Stimulated activated CD4-positive, alpha-beta T cell treated with anti-CD3 and anti-CD28 coated beads, Interleukin-4, amount 100 ng/mL, for 4 hours (primary cell): ENCODE measurements at regions not wholly inside any gene's neighbourhood (a gene's known extent, or its start where the extent isn't known, plus 50 kb on each side); places are given as distances from the start of the nearest gene placed in this dataset.

Experiments
- DNase-seq, 2 experiments: peaks; one replicate each; pipeline ENCODE4 v3.0.0-alpha.2; 2020

DNA sequence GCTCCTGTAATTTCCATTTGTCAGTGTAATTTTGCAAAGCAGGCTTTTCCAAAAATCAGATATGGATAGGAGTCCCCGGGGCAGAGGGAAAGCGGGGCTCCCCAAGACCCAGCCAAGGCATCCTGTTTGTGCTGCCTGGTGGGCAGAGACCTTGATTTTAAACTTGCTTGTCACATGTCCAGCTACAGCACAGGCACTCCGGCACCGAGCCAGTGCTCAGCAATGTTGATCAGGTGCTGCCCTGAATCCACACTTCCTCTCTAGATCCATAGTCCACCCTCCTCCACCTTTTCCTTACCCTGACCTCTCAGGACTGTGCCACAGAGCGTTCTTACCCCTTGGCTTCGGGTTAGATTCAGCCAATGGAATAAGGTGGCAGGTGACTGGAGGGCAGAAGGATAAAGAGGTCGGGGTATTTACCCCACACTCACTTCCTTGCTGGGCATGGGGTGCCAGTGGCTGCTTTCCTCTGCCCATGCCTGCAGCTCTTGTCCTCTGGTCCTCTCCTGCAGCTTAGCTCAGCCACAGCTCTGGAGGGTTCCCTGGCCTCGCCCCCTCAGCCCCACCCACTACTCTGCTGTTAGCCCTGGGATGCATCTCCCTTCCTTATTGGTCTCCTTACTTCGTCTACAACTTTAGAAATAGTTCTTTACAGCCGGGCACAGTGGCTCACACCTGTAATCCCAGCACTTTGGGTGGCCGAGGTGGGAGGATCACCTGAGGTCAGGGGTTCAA is 80.1 kb downstream of the IRF2BPL start:
- no peak for DNase-seq

DNA sequence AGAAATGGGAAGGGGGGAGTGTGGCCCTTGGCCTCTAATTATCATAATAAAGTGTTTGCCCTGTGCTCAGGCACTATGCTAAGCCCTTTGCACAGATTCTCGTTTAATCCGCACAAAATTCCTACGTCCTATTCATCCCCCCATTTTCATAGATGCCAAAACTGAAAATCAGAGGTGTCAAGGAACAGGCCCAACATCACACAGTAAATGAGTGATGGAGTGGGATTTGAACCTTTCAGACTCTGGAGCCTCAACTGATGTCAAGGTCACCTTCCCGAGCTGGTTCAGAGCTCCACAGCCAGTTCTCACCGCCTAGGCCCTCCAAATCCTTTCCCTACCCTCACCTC is 80.7 kb downstream of the IRF2BPL start:
- no peak for DNase-seq

DNA sequence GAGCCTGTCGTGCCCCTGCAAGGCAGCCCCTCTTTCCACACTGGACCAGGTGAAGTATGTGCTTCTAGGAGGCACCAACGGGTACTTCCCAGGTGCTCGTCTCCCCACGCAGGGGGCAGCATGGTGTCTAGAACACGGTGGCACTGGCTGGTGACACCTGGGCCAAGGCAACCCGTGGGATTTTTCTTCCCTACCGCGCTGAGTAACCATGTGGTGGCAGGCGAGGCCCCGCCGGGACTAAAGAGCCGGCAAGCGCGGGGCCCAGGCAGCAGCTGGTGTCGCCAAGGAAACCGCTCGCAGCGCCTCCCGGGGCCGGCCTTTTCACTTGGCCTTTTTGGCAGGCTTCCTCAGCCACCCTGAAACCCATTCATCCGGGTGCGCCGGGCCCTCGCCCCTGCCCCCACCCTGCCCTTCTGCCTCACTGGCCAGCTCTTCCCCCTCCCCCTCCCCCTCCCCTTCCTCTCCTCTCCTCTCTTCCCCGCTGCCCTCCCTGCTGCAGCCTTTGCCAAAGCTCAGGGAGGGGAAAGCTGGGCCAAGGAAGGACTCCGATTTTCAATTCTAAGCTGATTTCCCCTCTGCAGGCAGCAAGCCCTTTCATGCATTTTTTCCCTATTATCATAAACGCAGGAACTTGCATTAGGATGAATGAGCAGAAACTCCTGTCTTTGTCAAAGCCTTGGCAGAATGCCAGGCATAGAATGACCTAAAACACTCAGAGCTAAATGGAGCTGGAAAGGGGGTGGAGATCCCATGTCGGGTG is 81.2 kb downstream of the IRF2BPL start:
- peak; percentile 72 to 83 for DNase-seq

DNA sequence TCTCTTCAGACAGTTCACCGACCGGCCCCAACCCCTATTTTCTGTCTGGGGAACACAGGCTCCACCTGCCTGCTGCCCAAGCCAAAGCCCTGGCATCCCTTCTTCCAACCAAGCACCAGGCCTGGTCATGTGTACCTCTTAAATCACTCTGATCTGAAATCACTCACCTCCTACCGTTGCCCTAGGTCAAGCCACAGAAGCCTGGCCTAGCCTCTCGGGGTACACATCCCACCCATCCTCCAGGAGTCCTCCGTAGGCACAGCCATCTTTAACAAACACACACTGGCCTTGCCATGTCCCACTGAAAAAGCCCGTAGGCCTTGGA is 81.8 kb downstream of the IRF2BPL start:
- no peak for DNase-seq

DNA sequence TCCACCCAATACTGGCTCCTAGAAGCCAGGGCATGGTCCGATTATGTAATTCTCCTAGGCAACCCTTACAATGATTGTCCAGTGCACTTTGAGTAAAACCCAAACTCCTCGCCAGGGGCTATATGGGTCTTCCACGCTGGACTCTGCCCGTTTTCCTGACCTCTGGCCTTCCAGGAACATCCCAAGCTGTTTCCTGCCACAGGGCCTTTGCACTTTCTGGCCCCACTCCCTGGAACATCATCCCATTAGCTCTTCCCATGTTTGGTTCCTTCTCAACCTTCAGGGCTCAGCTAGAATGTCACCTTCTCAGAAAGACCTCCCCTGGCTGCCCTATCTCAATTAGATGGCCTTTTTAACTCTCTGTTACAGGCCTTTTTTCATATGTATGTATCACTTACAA is 85.4 kb downstream of the IRF2BPL start:
- DNase-seq: no peak

DNA sequence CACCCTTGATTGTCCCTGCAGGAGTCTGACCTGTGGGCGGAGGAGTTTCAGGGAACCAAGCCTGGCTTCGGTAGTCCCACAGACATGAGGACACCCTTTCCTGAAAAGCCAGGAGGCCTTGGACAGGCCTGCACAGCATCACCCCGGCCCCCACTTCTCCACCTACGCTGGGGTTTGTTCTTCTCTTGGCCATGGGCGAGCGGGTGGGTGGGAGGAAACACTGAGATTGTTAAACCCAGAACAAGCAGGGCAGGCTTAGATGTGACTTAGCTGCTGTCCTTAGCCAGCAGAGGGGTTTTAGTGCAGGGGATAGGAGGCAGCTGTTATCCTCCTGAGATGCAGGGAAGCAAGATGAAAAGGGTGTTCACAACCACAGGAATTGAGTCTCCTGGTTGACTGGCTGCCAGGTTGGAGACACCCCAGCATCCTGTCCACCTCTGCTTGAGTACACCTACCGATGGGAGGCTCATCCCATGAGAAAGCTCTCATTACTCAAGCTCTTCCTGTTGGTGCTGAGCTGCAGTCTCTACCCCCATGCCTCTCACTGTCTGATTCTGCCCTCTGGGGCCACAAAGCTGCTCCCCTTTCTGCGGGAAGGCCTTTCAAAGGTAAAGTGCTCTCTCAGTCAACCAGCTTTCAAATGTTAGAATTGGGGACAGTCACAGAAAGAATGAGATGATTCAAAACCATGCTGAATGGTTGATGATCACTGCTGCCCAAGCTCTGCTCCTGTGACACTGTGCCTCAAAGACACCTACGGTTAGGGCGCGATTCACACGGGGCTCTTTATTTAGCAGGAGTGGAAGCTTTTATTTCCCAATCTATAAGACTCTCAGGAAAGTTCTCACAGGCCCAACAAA is 86.3 kb downstream of the IRF2BPL start:
- DNase-seq: no peak

DNA sequence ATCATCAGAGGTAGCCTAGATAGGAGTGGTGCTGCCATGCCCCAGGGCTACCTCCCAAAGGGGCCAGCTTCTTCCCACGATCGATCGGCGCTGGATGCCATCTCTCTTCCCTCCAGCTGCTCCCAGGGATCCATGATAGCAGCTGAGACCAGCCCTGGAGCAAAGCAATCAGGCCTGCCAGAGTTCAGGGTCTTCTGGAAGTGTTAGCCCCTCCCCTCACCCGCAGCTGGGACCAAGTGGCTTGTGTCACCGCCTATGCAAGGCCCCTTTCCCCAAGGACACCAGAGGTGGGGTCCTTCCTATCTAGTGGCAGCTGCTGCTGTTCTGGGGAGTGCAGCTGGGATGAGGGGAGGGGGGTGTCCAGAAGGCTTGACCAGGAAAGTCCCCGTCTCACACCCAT is 87.0 kb downstream of the IRF2BPL start:
- no peak for DNase-seq

DNA sequence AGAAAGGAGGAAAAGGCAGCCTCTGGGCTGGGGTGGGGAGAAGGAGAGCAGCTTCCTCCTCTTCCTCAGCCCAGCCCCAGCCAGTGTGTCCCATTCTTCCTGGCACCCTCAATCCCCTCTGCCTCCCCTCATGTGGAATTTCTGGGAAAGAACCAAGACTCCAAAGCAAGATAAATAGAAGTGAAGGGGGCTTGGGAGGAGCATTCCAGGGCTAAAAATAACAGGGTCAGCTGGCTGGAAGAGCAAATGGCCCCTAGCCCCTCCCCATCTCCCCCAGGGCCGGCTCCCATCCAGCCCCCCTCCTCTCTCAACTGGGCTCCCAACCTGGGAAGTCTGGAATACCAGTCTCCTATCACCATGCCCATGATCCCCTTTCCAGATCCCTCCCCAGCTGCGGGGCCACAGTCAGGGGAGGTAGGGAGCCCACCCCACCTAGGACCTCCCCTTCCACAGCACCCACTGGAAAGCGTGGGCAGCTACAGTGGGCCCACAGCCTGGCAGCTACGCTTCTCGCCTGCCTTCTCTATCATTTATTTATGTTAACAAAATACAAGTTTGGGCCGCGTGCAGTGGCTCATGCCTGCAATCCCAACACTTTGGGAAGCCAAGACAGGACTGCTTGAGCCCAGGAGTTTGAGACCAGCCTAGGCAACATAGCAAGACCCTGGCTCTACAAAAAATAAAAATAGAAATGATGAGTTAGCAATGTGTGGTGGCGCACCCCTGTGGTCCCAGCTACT is 88.3 kb downstream of the IRF2BPL start:
- no peak for DNase-seq

DNA sequence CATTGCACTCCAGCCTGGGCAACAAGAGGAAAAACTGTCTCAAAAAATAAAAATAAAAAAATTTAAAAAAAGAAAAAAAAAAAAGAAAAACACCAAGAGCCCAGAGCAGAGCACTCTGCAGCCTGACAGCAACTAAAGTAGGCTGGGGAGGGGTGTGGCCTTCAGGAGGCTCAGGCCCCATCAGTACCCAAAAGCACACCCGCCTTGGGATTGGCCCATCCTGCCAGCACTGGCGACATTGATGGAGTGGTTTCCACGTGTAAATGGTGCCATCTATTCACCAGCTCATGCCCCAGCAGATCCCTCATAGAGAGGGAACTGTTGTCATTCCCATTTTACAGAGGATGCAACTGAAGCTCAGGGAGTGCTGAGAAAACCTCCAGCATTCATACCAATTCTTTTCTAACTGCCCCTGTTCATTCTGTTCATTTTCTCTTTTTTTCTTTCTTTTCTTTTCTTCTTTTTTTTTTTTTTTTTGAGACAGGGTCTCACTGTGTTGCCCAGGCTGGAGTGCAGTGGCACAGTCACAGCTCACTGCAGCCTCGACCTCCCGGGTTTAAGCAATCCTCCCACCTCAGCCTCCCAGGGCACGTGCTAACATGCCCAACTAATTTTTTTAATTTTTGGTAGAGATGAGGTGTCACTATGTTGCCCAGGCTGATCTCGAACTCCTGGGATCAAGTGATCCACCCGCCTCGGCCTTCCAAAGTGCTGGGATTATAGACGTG is 89.3 kb downstream of the IRF2BPL start:
- DNase-seq: no peak

DNA sequence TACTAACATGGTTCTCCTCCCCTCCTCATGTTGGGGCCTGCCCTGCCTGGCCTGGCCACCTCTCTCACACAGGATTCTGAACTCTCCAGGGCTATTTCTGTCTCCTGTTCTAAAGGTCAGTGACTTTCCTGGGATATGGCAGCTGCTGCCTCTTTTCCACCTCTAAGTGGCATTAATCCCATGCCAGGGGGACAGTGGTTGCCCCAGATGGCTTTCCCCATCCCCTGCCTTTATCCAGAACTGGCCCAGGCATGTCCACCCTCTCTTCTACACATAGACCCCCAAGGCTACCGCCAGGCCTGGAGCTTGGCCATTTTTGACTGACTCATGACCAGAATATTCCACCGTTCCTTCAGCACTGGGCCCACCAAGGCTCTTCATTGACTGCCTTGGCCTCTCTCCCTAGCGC is 90.4 kb downstream of the IRF2BPL start:
- DNase-seq: no peak

DNA sequence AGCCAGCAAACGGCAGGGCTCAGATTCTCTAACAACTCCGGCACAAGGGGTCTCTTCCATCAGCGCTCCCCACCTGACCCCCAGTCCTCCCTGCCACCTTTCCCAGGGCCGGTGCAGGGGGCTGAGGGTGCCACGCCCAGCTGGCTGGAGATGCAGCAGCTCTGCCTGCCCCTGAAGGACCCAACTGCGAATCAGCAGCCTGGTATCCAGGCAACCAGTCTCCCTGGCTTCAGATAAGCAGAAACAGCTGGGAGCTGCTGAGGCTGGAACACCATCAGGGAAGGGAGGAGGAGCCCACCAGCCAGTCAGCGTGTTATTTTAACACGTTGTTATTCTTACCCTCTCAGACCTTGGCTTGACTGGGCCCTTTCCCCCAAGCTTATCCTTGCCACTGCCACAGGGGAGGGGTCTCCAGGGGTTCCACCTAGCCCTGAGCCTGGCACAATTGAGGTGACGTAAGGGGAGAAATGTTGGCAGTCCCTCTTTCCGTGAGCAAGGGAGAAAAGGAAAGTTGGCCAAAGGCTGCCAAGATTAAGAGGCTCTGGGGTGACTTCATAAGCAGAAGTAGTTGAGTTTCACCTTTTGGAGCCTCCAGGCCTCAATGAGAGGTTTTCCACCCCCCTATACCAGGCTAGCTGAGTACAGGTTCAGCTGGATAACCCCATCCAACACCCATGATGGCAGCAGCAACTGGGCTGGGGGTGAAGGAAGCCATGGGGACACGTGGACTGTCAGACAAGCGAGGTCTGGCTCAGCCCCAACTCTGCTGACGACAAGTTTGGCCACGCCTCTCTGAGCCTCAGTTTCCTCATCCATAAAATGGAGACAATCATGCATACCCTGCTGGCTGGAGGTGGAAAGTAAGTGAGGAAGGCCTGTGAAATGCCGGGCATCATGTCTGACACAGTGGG is 91.1 kb downstream of the IRF2BPL start:
- DNase-seq: no peak

DNA sequence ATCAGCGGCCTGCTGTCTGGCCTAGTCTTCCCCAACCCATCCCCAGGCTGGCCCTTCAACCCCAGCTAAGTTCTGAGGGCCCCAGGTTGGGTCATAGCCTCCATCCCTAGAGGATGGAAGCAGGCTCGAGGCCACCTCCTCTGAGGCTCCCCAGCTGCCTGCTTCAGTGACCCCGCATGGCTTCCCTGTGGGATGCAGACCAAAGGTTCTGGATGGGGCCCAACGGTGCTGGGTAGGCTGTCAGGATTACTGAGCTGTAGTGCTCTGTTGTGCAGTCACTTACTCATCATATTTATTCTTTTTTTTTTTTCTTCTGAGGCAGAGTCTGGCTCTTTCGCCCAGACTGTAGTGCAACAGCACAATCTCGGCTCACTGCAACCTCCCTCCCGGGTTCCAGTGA is 92.0 kb downstream of the IRF2BPL start:
- no peak for DNase-seq

DNA sequence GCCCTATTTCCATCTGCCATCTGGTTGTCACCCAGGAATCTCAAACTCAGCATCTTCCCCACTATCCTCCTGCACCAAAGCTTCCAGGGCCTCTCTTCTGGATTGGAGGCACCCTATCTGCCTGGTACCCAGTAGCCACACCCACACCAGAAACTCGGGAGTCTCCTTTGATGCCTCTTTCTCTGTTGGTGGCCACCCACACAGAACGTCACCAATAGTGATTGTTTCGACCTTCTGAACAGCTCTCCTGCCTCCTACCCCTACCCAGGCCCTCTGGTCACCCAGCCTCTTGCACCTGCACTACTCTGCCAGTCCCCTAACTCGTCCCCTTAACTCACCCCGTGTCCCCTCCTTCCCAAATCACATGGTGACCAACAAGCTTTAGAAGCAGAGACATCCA is 95.0 kb downstream of the IRF2BPL start:
- DNase-seq: no peak

DNA sequence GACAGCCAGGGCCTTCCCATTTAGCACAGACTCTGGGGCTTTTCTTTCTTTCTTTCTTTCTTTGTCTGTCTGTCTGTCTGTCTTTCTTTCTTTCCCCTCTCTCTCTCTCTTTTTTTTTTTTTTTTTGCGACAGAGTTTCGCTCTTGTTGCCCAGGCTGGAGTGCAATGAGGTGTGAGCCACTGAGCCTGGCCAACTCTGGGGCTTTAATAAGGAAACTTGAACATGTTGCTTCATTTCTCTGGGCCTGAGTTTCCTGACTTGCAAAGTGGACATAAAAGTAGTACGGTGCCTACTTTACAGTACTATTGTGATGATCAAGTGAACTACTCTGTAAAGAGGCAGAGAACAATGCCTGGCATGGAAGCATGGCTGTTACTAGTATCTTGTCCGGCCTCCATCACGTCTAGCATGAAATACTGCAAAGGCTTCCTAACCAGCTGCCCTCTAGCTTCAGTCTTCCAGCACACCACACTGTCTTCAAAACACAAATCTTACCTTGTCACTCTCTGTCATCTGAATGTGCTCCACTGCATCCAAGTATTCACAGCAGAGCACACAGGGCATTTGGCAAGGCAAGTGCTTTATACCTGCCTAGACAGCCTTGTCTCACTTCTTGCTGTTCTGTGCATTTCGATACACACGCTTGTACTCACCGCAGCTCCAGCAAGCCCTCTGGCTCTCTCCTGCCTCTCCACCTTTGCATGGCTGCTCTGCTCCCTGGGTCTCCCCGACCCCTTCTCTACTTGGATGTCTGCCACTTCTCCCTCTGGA is 96.7 kb downstream of the IRF2BPL start:
- DNase-seq: no peak

DNA sequence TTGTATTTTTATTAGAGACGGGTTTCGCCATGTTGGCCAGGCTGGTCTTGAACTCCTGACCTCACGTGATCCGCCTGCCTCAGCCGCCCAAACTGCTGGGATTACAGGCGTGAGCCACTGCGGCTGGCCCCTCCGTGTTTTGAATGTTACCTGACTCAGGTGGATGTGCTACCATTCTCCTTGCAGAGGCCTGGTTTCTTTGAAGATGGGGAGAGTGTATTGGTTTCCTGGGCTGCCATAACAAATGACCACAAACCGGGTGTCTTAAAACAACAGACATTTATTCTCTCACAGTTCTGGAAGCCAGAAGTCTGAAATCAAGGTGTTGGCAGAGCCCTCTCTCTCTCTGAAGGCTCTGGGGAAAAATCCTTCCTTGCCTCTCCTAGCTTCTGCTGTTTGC is 98.0 kb downstream of the IRF2BPL start:
- no peak for DNase-seq

DNA sequence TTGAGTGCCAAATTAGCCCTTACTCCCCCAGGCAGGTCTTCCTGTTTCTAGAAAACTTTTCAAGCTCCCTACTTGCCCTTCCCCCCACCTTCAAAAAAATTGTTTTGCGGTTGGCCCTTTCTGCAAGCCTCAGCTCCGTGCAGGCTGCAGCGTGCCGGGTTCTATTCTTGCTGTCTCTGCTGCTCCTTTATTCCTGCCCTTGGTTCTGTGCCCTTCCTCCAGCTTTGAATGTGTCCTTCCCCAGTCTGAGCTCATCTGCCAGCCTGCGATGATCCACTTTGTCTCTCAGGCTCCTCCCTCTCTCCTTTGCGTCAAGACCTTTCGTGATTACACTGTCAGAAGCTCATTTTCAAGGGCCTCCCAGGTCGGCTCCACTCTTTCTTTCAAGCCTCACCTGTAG is 98.6 kb downstream of the IRF2BPL start:
- DNase-seq: peak in 1 of 2 experiments; percentile 50

DNA sequence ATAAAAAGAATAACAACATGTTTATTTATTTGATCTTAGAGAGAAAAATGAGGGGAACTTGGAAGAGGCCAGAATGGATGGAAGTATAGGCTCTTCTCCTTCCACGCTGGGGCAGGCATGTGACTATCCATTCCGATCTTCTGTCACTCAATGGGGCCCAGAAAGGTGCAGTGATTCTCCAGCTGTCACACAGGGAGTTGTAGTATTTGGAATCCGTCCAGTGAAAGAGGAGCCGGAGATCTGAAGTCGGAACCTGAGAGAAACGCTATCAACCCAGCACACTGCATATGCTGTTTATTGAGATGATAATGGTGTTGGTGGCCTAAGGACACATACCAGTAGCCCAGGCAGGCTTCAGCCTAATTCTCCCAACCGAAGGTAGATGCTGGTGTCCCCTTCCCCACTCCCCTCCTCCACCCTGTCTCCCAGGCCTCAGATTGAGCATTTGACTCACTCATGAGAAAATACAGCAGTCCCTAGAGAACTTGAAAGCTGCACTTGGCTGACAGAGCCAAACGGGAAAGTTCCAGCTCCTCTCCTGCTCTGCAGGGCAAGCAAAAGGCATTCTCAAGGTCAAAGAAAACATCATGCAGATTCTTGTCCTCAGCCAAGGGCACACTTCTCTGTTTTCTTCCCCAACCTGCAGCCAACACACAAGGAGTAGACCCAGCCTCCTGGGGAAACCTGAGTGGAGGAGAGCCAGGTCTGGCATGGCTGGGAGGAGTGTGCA is 100.4 kb downstream of the IRF2BPL start:
- no peak for DNase-seq

DNA sequence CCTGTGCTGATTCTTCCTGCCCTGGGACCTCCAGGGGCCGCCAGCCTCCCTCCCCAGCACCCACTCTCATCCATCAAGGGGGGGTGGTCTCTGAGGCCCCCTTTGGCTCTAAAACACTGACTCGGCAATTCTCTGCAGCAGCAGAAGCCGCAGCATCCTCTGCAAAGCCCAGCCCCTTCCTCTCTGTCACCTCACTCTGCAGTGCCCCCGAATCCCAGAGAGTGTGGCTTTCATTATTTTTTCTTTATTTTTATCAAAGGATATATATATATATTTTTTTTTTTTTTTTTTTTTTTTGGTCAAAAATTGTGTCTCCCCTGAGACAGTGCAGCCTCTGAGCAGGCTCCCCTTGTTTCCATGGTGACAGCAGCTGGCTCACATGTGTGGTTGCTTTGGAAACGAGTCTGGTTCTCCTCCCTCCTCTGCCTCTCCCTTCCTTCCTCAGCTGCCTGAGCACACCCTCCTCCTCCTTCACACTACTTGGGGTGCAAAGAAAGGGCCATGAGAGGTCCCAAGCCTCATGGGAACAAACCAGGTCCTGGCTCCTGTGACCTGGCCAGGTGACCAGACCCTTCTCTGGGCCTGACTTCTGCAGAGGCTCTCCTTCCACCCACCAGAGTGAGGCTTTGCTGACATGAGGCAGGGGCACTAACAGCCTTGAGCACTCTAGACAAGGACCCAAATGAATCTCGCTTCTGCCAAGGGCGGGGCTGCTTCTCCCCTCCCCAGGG is 100.5 kb downstream of the LRRC74A start:
- DNase-seq: peak; percentile 21 to 66

DNA sequence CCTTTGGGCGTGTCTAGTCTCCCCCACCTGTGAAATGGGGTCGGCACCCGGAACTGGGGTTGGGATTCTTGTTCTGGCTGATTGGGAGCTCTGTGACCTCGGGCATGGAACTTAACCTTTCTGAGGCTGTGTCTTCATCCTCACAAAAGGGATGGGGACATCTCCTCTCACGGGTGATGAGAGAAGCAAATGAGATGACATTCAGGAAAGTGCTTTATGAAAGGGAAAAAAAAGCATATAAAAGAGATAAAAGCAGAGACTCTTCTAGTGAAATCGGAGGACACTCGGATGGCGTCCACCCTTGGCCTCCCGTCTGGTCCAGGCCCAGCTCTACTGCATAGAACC is 98.9 kb downstream of the LRRC74A start:
- no peak for DNase-seq
